ENCODE measurements at regions not wholly inside any gene's neighbourhood (a gene's known extent, or its start where the extent isn't known, plus 50 kb on each side); places are given as distances from the start of the nearest gene placed in this dataset.

DNA sequence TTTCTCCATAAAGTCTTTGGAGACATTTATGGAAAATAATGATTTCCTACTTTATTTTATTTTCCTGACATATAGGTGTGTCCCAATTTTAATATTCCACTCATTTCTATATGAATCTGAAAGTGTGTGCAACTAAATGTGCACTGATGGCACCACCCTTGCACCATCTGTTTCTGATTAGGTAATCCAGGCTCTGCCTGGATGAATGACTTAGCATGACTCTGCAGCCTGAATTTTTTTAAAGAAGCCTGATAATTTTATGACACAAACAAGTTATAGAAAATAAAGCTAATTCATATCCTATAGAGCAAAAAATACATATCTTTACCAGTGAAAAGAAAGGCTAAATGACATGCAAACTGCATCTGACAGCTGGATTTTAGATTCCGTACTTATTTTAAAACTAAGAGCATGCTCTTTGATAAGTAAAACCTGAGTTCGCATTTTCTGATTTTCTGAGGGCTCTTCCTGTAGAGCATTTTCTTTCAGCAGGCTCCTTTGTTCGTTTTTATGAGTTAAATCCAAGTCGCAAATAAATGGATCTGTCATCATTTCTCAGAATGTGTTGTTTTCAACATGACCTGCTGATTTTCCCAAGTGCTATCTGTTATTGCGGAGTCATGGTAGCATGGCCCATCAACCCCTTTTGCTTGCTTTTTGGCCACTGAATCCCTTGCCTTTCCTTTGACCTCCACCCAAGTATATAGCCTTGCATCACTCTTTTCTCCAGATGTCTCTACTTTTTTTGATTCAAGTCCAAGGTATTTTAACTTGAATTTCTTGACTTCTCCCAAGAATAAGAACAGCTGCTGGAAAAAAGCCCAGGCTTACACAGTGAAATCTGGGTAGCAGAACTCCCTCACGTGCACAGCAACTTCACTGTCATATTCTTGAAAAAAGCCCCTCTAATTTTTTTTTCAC is 52.8 kb upstream of the LYPLAL1 start:
- TF ChIP-seq, protein P1, sequence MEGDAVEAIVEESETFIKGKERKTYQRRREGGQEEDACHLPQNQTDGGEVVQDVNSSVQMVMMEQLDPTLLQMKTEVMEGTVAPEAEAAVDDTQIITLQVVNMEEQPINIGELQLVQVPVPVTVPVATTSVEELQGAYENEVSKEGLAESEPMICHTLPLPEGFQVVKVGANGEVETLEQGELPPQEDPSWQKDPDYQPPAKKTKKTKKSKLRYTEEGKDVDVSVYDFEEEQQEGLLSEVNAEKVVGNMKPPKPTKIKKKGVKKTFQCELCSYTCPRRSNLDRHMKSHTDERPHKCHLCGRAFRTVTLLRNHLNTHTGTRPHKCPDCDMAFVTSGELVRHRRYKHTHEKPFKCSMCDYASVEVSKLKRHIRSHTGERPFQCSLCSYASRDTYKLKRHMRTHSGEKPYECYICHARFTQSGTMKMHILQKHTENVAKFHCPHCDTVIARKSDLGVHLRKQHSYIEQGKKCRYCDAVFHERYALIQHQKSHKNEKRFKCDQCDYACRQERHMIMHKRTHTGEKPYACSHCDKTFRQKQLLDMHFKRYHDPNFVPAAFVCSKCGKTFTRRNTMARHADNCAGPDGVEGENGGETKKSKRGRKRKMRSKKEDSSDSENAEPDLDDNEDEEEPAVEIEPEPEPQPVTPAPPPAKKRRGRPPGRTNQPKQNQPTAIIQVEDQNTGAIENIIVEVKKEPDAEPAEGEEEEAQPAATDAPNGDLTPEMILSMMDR (IDR thresholded peaks at IDR 0.05) = no peak
- TF ChIP-seq POLR2A (IDR thresholded peaks at IDR 0.05) = no peak

All from esophagus squamous epithelium (tissue), 4 donors.